ENCODE measurements at regions not wholly inside any gene's neighbourhood (a gene's known extent, or its start where the extent isn't known, plus 50 kb on each side); places are given as distances from the start of the nearest gene placed in this dataset.

DNA sequence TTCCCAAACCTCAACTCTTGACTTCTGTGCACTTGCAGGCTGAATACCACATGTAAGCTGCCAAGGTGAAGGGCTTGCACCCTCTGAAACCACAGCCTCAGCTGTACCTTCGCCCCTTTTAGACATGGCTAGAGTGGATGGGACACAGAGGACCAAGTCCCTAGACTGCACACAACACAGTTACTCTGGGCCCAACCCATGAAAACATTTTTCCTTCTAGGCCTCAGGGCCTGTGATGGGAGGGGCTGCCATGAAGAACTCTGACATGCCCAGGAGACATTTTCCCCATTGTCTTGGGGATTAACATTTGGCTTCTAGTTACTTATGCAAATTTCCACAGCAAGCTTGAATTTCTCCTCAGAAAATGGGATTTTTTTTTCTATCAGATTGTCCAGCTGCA is 331.0 kb upstream of the RGMB start:
- H3K9me2 ChIP-seq (ENCODE audit: insufficient read depth, low read length): no peaks in the 10 kb centered on the region
- no peak overlapping the region for H3K27ac ChIP-seq (ENCODE audit: low read length)

DNA sequence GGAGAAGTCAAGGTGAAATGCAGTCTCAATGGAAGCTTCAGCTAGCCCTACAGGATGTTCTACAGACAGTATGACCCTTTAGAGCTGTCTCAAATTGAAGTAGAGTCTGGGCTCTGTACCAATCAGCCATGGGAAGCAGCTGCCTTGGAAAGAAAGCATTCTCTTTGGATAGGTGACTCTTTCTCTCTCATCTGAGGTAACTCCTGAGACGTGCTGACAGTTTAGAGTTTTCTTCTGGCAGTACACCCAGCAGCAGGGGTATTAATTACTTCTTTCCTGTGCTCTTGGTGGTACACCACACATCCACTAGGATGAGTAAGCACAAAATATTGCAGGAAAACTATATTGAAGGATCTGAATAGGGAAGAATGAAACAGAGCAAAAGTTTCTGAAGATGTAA is 329.6 kb upstream of the RGMB start:
- H3F3A ChIP-seq (ENCODE audit: insufficient read depth, low read length, poor library complexity, severe bottlenecking): no peaks in the 10 kb centered on the region
- H3K27ac ChIP-seq (ENCODE audit: low read length): no peak overlapping the region
- no peaks in the 10 kb centered on the region for H3K27me3 ChIP-seq (ENCODE audit: insufficient read depth, low read depth, low read length)
- TF ChIP-seq, protein P1, sequence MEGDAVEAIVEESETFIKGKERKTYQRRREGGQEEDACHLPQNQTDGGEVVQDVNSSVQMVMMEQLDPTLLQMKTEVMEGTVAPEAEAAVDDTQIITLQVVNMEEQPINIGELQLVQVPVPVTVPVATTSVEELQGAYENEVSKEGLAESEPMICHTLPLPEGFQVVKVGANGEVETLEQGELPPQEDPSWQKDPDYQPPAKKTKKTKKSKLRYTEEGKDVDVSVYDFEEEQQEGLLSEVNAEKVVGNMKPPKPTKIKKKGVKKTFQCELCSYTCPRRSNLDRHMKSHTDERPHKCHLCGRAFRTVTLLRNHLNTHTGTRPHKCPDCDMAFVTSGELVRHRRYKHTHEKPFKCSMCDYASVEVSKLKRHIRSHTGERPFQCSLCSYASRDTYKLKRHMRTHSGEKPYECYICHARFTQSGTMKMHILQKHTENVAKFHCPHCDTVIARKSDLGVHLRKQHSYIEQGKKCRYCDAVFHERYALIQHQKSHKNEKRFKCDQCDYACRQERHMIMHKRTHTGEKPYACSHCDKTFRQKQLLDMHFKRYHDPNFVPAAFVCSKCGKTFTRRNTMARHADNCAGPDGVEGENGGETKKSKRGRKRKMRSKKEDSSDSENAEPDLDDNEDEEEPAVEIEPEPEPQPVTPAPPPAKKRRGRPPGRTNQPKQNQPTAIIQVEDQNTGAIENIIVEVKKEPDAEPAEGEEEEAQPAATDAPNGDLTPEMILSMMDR (IDR thresholded peaks at IDR 0.05; ENCODE audit: poor library complexity, severe bottlenecking): no peak
- TF ChIP-seq RAD21 (conservative IDR thresholded peaks at IDR 0.05) (no peak), REST (IDR thresholded peaks at IDR 0.05; ENCODE audit: borderline replicate concordance) (no peak), POLR2AphosphoS5 (IDR thresholded peaks at IDR 0.05) (no peak), EZH2 (IDR thresholded peaks at IDR 0.05; ENCODE audit: borderline replicate concordance, insufficient read depth, low read length, poor library complexity, severe bottlenecking) (no peak), MXI1 (conservative IDR thresholded peaks at IDR 0.05; ENCODE audit: poor library complexity, severe bottlenecking) (no peak)
- H3K79me2 ChIP-seq (replicated peaks; ENCODE audit: insufficient read depth, low read length): no peaks in the 10 kb centered on the region
- no peaks in the 10 kb centered on the region for H3K9me2 ChIP-seq (ENCODE audit: insufficient read depth, low read length)
- no peaks in the 10 kb centered on the region for H3K36me3 ChIP-seq (ENCODE audit: insufficient read depth, low read length)
- no peak overlapping the region for H3K9ac ChIP-seq (ENCODE audit: low read length)
- no peaks in the 10 kb centered on the region for H4K20me1 ChIP-seq (ENCODE audit: insufficient read depth)
- no peak overlapping the region for H3K4me3 ChIP-seq (ENCODE audit: low read length)
- no peaks in the 10 kb centered on the region for H3K9me3 ChIP-seq (ENCODE audit: low read length)
- H3K4me2 ChIP-seq (ENCODE audit: low read length): no peak overlapping the region
- H2AFZ ChIP-seq (ENCODE audit: low read depth, low read length): no peak overlapping the region

More for the DNA sequence above, 331.0 kb upstream of the RGMB start:
- TF ChIP-seq TAF1 (IDR thresholded peaks at IDR 0.05; ENCODE audit: low read depth) (no peak), SMC3 (conservative IDR thresholded peaks at IDR 0.05; ENCODE audit: poor library complexity) (no peak), RAD21 (conservative IDR thresholded peaks at IDR 0.05) (no peak), REST (IDR thresholded peaks at IDR 0.05; ENCODE audit: borderline replicate concordance) (no peak), MXI1 (conservative IDR thresholded peaks at IDR 0.05; ENCODE audit: poor library complexity, severe bottlenecking) (no peak), EZH2 (IDR thresholded peaks at IDR 0.05; ENCODE audit: borderline replicate concordance, insufficient read depth, low read length, poor library complexity, severe bottlenecking) (no peak), POLR2AphosphoS5 (IDR thresholded peaks at IDR 0.05) (no peak), EP300 (conservative IDR thresholded peaks at IDR 0.05; ENCODE audit: poor library complexity, severe bottlenecking) (no peak)
- TF ChIP-seq, protein P1 (IDR thresholded peaks at IDR 0.05; ENCODE audit: poor library complexity, severe bottlenecking): no peak
- Histone ChIP-seq H3K4me3 (ENCODE audit: low read length) (no peak overlapping the region), H3K27me3 (ENCODE audit: insufficient read depth, low read depth, low read length) (no peaks in the 10 kb centered on the region), H3K9ac (ENCODE audit: low read length) (no peak overlapping the region), H3K36me3 (ENCODE audit: insufficient read depth, low read length) (no peaks in the 10 kb centered on the region), H4K20me1 (ENCODE audit: insufficient read depth) (no peaks in the 10 kb centered on the region), H3F3A (ENCODE audit: insufficient read depth, low read length, poor library complexity, severe bottlenecking) (no peaks in the 10 kb centered on the region), H2AFZ (ENCODE audit: low read depth, low read length) (no peak overlapping the region), H3K79me2 (replicated peaks; ENCODE audit: insufficient read depth, low read length) (no peaks in the 10 kb centered on the region), H3K4me2 (ENCODE audit: low read length) (no peak overlapping the region), H3K9me3 (ENCODE audit: low read length) (no peaks in the 10 kb centered on the region)
